Vagina (tissue), 2 donors: ENCODE measurements at regions not wholly inside any gene's neighbourhood (a gene's known extent, or its start where the extent isn't known, plus 50 kb on each side); places are given as distances from the start of the nearest gene placed in this dataset.

Source experiments
- POLR2A ChIP-seq, 2 donors: fragments of 450-650 bp; IDR thresholded peaks; one replicate each; pipeline ENCODE4 v1.6.1; 2017; ENCODE audit warnings: antibody characterized with exemption in 2 of 2, mild to moderate bottlenecking in 2 of 2, moderate library complexity in 2 of 2
- POLR2AphosphoS5 ChIP-seq, 2 donors: sonication (generic); formaldehyde crosslinking; IDR thresholded peaks; one replicate each; pipeline ENCODE4 v1.9.0; 2017; ENCODE audit warnings: antibody characterized with exemption in 2 of 2, mild to moderate bottlenecking in 2 of 2, low read depth in 1 of 2; ENCODE audit not compliant: insufficient read depth in 1 of 2
- TF ChIP-seq, protein P1 (sequence below), 3 experiments: fragments of 450-650 bp in 2 of 3; fragments of 200-600 bp in 1 of 3; sonication (generic) in 1 of 3; IDR thresholded peaks; one replicate each; pipeline ENCODE4 v1.5.1; 2017 to 2019; ENCODE audit warnings: antibody characterized with exemption in 3 of 3, mild to moderate bottlenecking in 2 of 3, moderate library complexity in 2 of 3

DNA sequence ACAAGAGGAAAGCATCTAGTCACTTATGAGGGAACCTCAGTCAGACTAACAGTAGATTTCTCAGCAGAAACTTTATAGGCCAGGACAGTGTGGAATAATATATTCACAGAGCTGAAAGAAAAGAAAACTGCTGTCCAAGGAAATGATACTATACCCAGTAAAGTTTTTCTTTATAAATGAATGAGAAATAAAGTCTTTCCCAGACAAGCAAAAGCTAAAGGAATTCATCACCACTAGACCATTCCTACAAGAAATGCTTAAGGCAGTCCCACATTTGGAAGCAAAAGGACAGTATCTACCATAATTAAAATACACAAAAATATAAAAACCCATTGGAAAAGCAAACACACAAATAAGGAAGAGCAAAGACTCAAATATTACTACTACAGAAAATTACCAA, 59.9 kb downstream of the PSMG1 start:
- TF ChIP-seq POLR2A (IDR thresholded peaks at IDR 0.05) (no peak), POLR2AphosphoS5 (IDR thresholded peaks at IDR 0.05; ENCODE audit: insufficient read depth in 1 of 2, low read depth in 1 of 2) (no peak)
- TF ChIP-seq, protein P1, sequence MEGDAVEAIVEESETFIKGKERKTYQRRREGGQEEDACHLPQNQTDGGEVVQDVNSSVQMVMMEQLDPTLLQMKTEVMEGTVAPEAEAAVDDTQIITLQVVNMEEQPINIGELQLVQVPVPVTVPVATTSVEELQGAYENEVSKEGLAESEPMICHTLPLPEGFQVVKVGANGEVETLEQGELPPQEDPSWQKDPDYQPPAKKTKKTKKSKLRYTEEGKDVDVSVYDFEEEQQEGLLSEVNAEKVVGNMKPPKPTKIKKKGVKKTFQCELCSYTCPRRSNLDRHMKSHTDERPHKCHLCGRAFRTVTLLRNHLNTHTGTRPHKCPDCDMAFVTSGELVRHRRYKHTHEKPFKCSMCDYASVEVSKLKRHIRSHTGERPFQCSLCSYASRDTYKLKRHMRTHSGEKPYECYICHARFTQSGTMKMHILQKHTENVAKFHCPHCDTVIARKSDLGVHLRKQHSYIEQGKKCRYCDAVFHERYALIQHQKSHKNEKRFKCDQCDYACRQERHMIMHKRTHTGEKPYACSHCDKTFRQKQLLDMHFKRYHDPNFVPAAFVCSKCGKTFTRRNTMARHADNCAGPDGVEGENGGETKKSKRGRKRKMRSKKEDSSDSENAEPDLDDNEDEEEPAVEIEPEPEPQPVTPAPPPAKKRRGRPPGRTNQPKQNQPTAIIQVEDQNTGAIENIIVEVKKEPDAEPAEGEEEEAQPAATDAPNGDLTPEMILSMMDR (IDR thresholded peaks at IDR 0.05), result no peak
